HEK293T (cell line): ENCODE measurements at regions not wholly inside any gene's neighbourhood (a gene's known extent, or its start where the extent isn't known, plus 50 kb on each side); places are given as distances from the start of the nearest gene placed in this dataset.
"Not testable (repeated sequence)": the region's sequence is repeated elsewhere in the genome, so short reads cannot be mapped to it uniquely, and the experiment has no call there.

Source experiments
- CTCF ChIA-PET: fragments of 350-600 bp; formaldehyde crosslinking; extraction: SDS; loops from one replicate; lab custom pipeline; 2021; ENCODE audit warnings: antibody characterized with exemption, inconsistent platforms; lab: Yijun Ruan, JAX
- POLR2A ChIA-PET: fragments of 350-600 bp; formaldehyde crosslinking; extraction: SDS; loops from one replicate; lab custom pipeline; 2020; ENCODE audit warnings: antibody characterized with exemption, inconsistent platforms; lab: Yijun Ruan, JAX
- DNase-seq: peaks from one replicate; pipeline ENCODE4 v3.0.0; 2012; ENCODE audit warnings: mixed read lengths; ENCODE audit errors: extremely low spot score
- ARNT ChIP-seq: fragments of 450-650 bp; IDR thresholded peaks from 2 replicates; pipeline ENCODE4 v1.6.1; 2017; ENCODE audit warnings: mild to moderate bottlenecking
- BHLHE40 ChIP-seq: fragments of 450-650 bp; IDR thresholded peaks from 2 replicates; pipeline ENCODE4 v1.6.1; 2016; ENCODE audit warnings: mild to moderate bottlenecking, moderate library complexity, borderline replicate concordance
- CTBP1 ChIP-seq: fragments of 450-650 bp; IDR thresholded peaks from 2 replicates; pipeline ENCODE4 v1.6.1; 2016; ENCODE audit warnings: borderline replicate concordance
- ELF4 ChIP-seq: fragments of 450-650 bp; IDR thresholded peaks from 2 replicates; pipeline ENCODE4 v1.6.1; 2017; ENCODE audit warnings: antibody characterized with exemption
- FOXA1 ChIP-seq: fragments of 450-650 bp; IDR thresholded peaks from 2 replicates; pipeline ENCODE4 v1.6.1; 2016; ENCODE audit warnings: mild to moderate bottlenecking
- FOXK2 ChIP-seq: fragments of 450-650 bp; IDR thresholded peaks from 2 replicates; pipeline ENCODE4 v1.6.1; 2016; ENCODE audit warnings: mild to moderate bottlenecking
- FOXM1 ChIP-seq: fragments of 450-650 bp; IDR thresholded peaks from 2 replicates; pipeline ENCODE4 v1.6.1; 2017; ENCODE audit warnings: mild to moderate bottlenecking, borderline replicate concordance
- HDGF ChIP-seq: fragments of 450-650 bp; IDR thresholded peaks from 2 replicates; pipeline ENCODE4 v1.6.1; 2017; ENCODE audit warnings: antibody characterized with exemption, borderline replicate concordance
- L3MBTL2 ChIP-seq: fragments of 450-650 bp; conservative IDR thresholded peaks from 2 replicates; pipeline ENCODE4 v1.6.1; 2016; ENCODE audit warnings: mild to moderate bottlenecking
- LEF1 ChIP-seq: fragments of 450-650 bp; IDR thresholded peaks from 2 replicates; pipeline ENCODE4 v1.6.1; 2017; ENCODE audit warnings: mild to moderate bottlenecking, borderline replicate concordance
- NFRKB ChIP-seq: fragments of 450-650 bp; IDR thresholded peaks from 2 replicates; pipeline ENCODE4 v1.6.1; 2016; ENCODE audit warnings: mild to moderate bottlenecking, moderate library complexity
- SP1 ChIP-seq: fragments of 450-650 bp; IDR thresholded peaks from 2 replicates; pipeline ENCODE4 v1.6.1; 2017
- SUZ12 ChIP-seq: fragments of 450-650 bp; IDR thresholded peaks from 2 replicates; pipeline ENCODE4 v1.6.1; 2016; ENCODE audit warnings: mild to moderate bottlenecking
- TARDBP ChIP-seq: fragments of 450-650 bp; IDR thresholded peaks from 2 replicates; pipeline ENCODE4 v1.6.1; 2016
- ZNF384 ChIP-seq: fragments of 450-650 bp; IDR thresholded peaks from 2 replicates; pipeline ENCODE4 v1.6.1; 2016
- TF ChIP-seq, protein P1 (sequence below): fragments of 450-650 bp; IDR thresholded peaks from 2 replicates; pipeline ENCODE4 v1.6.1; 2016

DNA sequence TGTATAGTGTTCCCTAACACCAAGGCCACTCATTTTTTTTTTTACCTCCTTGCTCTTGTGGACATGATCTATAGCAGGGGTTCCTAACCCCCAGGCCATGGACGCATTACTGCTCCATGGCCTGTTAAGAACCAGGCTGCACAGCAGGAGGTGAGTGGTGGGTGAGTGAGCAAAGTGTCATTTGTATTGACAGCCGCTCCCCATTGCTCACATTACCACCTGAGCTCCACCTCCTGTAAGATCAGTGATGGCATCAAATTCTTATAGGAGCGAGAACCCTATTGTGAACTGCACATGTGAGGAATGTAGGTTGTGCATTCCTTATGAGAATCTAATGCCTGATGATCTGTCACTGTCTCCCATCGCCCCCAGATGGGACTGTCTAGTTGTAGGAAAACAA is 342.0 kb downstream of the SOX9 start:
- no peak for TF ChIP-seq ELF4
- no peak for TF ChIP-seq CTBP1
- TF ChIP-seq L3MBTL2: no peak
- TF ChIP-seq FOXK2: no peak
- no peak for DNase-seq
- ChIA-PET CTCF (interaction anchor here (0.6 kb wide), 1 partner anchor 31 kb away, joined by 3 read pairs; no protein-coding TSS in a partner anchor), POLR2A (no interaction called here)

DNA sequence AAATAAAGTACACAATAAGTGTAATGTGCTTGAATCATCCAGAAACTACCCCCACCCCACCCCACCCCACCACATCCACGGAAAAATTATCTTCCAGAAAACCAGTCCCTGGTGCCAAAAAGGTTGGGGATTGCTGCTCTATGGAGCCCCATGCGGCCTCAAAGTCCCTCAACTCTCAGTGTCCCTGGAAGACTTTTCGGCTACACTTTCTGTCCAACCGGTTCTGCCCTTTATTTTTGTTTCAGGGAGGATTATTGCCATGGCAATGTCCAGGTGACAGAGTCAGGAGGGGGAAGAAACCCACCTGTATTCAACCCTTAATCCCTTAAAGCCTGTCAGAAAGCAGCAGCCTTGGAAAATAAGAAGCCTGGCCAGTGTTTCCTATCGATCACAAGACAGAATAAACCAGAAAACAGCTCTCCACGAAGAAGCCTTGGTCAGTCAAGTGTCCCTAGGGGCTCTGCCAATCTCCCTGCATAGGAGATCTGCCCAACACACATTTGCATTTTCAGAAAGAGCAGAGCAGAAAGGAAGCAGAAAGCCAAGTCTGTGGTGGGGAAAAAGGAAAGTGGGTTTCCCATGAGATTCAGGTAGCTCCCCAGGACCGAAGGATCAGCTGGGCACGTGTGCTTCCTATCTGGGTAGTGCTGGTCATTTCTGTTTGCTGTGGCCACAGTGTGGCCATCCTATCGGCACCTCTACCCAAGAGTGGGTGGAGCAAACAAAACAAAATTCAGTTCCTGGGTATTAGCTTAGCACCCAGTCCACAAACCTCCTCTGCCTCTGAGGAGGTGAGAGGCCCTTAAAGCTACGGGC is 342.7 kb downstream of the SOX9 start:
- ChIA-PET CTCF (no interaction called here), POLR2A (no interaction called here)
- TF ChIP-seq SUZ12 (no peak), FOXA1 (no peak), ARNT (no peak), SP1 (no peak), LEF1 (no peak)
- no peak for DNase-seq

DNA sequence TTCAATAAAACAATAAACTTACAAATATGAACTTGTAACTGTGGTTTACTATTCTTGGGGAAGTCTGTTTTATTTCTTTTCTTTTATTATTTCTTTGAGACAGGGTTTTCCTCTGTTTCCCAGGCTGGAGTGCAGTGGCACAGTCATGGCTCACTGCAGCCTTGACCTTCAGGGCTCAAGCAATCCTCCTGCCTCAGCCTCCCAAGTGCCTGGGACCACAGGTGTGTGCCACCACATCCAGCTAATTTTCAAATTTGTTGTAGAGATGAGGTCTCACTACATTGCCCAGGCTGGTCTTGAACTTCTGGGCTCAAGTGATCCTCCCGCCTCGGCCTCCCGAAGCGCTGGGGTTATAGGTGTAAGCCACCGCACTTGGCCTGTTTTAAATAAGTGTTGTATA is 343.4 kb downstream of the SOX9 start:
- CTCF ChIA-PET, POLR2A ChIA-PET, DNase-seq: not testable (repeated sequence)

DNA sequence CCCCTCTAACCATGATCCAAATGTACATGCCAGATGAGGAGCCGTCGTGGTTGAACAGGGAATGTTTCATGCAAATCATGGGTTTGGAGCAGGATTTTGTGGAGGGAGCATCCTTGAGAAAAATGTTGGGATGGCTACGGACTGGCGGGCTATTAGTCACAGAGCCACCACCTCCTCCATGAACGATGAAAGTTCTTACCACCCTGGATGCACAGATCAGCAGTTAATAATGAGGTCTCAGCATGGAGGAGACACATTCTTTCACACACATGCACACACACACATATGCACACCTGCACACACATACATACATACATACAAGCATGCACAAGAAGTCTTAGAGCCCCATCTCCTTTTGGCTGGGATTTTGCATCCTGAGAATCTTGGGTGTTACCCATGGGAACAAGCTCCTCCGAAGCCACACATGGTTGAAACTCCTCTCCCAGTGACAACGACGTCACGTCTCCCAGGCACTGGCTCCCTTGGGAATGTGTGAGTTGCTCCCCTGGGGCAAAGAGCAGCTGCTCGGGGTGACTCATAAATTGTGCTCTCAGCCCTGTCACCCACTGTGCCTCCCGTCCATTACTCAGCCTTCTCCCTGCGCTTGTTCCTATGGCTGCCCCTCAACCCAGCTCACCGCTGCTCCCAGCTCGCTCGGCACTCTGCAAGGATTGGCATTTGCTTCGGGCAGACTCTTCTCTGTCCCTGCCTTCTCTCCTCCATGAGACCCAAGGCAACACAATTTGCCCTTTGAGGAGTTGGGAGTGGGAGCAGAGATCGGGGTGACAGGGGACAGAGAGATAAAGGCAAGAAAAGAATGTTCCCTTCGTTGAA is 344.6 kb downstream of the SOX9 start:
- TF ChIP-seq ARNT: no peak
- TF ChIP-seq, protein P1, sequence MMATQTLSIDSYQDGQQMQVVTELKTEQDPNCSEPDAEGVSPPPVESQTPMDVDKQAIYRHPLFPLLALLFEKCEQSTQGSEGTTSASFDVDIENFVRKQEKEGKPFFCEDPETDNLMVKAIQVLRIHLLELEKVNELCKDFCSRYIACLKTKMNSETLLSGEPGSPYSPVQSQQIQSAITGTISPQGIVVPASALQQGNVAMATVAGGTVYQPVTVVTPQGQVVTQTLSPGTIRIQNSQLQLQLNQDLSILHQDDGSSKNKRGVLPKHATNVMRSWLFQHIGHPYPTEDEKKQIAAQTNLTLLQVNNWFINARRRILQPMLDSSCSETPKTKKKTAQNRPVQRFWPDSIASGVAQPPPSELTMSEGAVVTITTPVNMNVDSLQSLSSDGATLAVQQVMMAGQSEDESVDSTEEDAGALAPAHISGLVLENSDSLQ: peak; percentile 61
- ChIA-PET POLR2A (no interaction called here), CTCF (no interaction called here)
- peak; percentile 18 for DNase-seq

DNA sequence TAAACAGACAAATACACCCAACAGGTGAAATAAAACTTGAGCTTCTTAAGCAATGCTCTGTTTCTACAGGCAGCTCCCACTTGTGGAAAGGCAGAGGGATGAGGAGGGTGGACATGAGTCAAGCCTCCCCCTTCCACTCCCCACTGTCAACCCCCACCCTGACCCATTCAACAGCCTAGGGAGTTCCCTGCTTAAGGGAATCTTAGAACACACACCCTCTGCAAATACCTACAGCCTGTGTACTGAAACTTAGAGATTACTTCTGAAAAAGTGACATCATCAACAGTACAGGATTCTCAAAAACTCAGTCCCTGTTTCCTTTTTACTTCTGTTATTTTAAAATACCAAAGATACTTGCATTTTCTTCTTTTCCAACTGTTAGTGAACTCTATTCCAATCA is 345.4 kb downstream of the SOX9 start:
- DNase-seq: no peak
- TF ChIP-seq NFRKB: no peak
- TF ChIP-seq, protein P1: no peak
- TF ChIP-seq FOXM1: no peak
- TF ChIP-seq ARNT: no peak
- no peak for TF ChIP-seq L3MBTL2
- TF ChIP-seq TARDBP: no peak
- no peak for TF ChIP-seq LEF1
- no peak for TF ChIP-seq CTBP1
- no peak for TF ChIP-seq HDGF
- TF ChIP-seq FOXA1: no peak
- no peak for TF ChIP-seq SUZ12
- no peak for TF ChIP-seq SP1
- TF ChIP-seq BHLHE40: no peak
- no peak for TF ChIP-seq FOXK2
- CTCF ChIA-PET: no interaction called here
- POLR2A ChIA-PET: no interaction called here

DNA sequence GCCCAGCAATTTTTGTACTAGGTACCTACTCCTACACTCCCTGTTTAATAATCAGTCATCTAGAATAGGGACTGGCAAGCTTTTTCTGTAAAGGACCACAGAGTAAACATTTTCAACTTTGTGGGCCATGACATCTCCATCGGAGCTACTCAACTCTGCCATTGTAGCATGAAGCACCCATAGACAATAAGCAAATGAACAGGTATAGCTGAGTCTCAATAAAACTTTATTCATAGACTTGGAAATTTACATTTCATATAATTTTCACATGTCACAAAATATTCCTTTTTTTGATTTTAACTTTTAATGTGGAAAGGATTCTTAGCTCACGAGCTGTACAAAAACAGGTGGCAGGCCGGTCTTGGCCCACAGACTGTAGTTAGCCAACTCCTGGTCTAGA is 345.8 kb downstream of the SOX9 start:
- POLR2A ChIA-PET: no interaction called here
- TF ChIP-seq FOXK2 (no peak), ELF4 (no peak), NFRKB (no peak), HDGF (no peak), L3MBTL2 (no peak)
- TF ChIP-seq, protein P1: no peak
- no peak for DNase-seq
- CTCF ChIA-PET: no interaction called here

DNA sequence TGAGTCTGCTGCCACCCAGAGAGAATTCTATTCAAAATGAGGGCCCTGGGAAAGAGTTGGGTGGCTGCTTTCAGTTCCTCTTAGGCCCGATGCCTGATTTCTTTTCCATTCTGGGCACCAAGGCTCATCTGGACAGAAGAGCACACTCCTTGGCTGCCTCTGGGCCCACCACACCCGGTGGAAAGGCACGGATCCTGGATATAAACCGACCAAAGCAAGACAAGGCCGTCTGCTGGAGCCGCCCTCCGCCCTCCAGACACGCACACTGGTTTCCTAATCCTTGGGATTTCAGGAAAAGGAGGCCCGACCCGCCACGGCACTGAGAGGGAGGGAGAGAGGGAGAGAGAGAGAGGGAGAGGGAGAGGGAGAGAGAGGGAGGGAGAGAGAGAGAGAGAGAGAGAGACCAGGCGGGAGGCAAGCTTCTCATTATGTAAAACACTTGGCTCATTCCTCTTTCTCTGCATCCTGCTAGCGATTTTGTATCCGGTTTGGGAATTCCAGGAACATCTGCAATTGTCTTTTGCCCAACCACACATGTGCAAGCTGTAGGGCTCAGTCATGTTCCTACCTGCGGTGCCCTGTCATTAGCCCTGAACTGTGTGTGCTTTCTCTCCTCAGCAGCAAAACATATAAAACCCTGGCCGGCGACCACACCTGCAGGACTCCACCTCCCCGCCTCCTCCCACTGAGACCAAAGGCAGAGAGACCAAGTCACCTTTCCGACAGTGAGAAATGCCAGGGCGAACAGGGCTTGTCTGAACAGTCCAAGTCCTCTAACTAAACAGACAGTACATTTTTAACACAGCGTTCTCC is 347.2 kb downstream of the SOX9 start:
- no peak for DNase-seq
- CTCF ChIA-PET: no interaction called here
- POLR2A ChIA-PET: no interaction called here
- TF ChIP-seq FOXA1: no peak
- TF ChIP-seq BHLHE40: no peak
- TF ChIP-seq FOXM1: no peak
- no peak for TF ChIP-seq TARDBP
- TF ChIP-seq FOXK2: no peak
- no peak for TF ChIP-seq ZNF384
- TF ChIP-seq ARNT: no peak
- no peak for TF ChIP-seq ELF4
- TF ChIP-seq HDGF: no peak
